Smooth muscle cell (in vitro differentiated cells): ENCODE measurements at regions not wholly inside any gene's neighbourhood (a gene's known extent, or its start where the extent isn't known, plus 50 kb on each side); places are given as distances from the start of the nearest gene placed in this dataset.

Experiments
- DNase-seq: peaks from one replicate; lab custom pipeline; 2025; ENCODE audit not compliant: unreplicated experiment; lab: John Stamatoyannopoulos, UW
- H2AFZ ChIP-seq: fragments of 200-600 bp; sonication (generic); 2 replicates; pipeline ENCODE4 v1.6.0; 2016; ENCODE audit warnings: antibody characterized with exemption, low read depth, mild to moderate bottlenecking
- H3F3A ChIP-seq: fragments of 200-600 bp; sonication (generic); 2 replicates; pipeline ENCODE4 v1.6.0; 2017; ENCODE audit warnings: antibody characterized with exemption, low read depth
- H3K27ac ChIP-seq: fragments of 200-600 bp; sonication (generic); 2 replicates; pipeline ENCODE4 v1.5.1; 2016; ENCODE audit warnings: low read depth, mild to moderate bottlenecking
- H3K27me3 ChIP-seq: fragments of 200-600 bp; sonication (generic); 2 replicates; pipeline ENCODE4 v1.6.1; 2016; ENCODE audit warnings: low read depth, mild to moderate bottlenecking
- H3K36me3 ChIP-seq: fragments of 200-600 bp; sonication (generic); 2 replicates; pipeline ENCODE4 v1.5.1; 2016; ENCODE audit warnings: low read depth
- H3K4me1 ChIP-seq: fragments of 200-600 bp; sonication (generic); 2 replicates; pipeline ENCODE4 v1.5.1; 2016; ENCODE audit warnings: low read depth
- H3K4me2 ChIP-seq: fragments of 200-600 bp; sonication (generic); 2 replicates; pipeline ENCODE4 v1.6.0; 2016; ENCODE audit warnings: mild to moderate bottlenecking
- H3K4me3 ChIP-seq: fragments of 200-600 bp; sonication (generic); 2 replicates; pipeline ENCODE4 v1.5.1; 2016; ENCODE audit warnings: mild to moderate bottlenecking
- H3K79me2 ChIP-seq: fragments of 200-600 bp; sonication (generic); 2 replicates; pipeline ENCODE4 v1.6.0; 2016; ENCODE audit warnings: low read depth, mild to moderate bottlenecking
- H3K9ac ChIP-seq: fragments of 200-600 bp; sonication (generic); 2 replicates; pipeline ENCODE4 v1.6.0; 2016; ENCODE audit warnings: low read depth
- H3K9me3 ChIP-seq: fragments of 200-600 bp; sonication (generic); replicated peaks from 2 replicates; pipeline ENCODE4 v1.5.1; 2016; ENCODE audit warnings: low read depth
- H4K20me1 ChIP-seq: fragments of 200-600 bp; sonication (generic); 2 replicates; pipeline ENCODE4 v1.6.0; 2016; ENCODE audit warnings: low read depth
- CTCF ChIP-seq: fragments of 200-600 bp; sonication (generic); IDR thresholded peaks from 2 replicates; pipeline ENCODE4 v1.5.1; 2017; ENCODE audit warnings: borderline replicate concordance, mild to moderate bottlenecking, antibody characterized with exemption; ENCODE audit not compliant: insufficient read depth, poor library complexity, severe bottlenecking
- WGBS: methylation state at CpG from one replicate; pipeline ENCODE4 v1.1.7; 2016; ENCODE audit warnings: low lambda C conversion rate; 5-methylcytosine and 5-hydroxymethylcytosine counted together

- Histone ChIP-seq H3F3A (no peaks in the 10 kb centered on the region), H3K27ac (no peak overlapping the region), H3K4me2 (no peak overlapping the region), H4K20me1 (no peaks in the 10 kb centered on the region), H3K36me3 (no peaks in the 10 kb centered on the region), H3K9ac (no peak overlapping the region), H3K4me1 (no peaks in the 10 kb centered on the region), H3K79me2 (no peaks in the 10 kb centered on the region), H3K27me3 (no peaks in the 10 kb centered on the region), H2AFZ (no peak overlapping the region), H3K9me3 (no peaks in the 10 kb centered on the region), H3K4me3 (no peak overlapping the region)
- WGBS = 34% methylated on average over 2 of the region's 2 CpGs
- TF ChIP-seq CTCF = no peak
- DNase-seq = no peak
These were observed 60.0 kb upstream of the NUDT10 start for GRCh38 chrX:51272638-51273037.

- Histone ChIP-seq H3K36me3 (no peaks in the 10 kb centered on the region), H3K9me3 (no peaks in the 10 kb centered on the region), H3K9ac (no peak overlapping the region), H2AFZ (no peak overlapping the region), H3K27me3 (no peaks in the 10 kb centered on the region), H3F3A (no peaks in the 10 kb centered on the region), H3K79me2 (no peaks in the 10 kb centered on the region), H4K20me1 (no peaks in the 10 kb centered on the region), H3K27ac (no peak overlapping the region), H3K4me3 (no peak overlapping the region), H3K4me2 (no peak overlapping the region), H3K4me1 (no peaks in the 10 kb centered on the region)
- no peak for DNase-seq
- WGBS = 61% methylated on average over 6 of the region's 6 CpGs
- no peak for TF ChIP-seq CTCF
These were observed 50.8 kb upstream of the NUDT10 start for GRCh38 chrX:51281758-51282318.
